ENCODE measurements at regions not wholly inside any gene's neighbourhood (a gene's known extent, or its start where the extent isn't known, plus 50 kb on each side); places are given as distances from the start of the nearest gene placed in this dataset.

DNA sequence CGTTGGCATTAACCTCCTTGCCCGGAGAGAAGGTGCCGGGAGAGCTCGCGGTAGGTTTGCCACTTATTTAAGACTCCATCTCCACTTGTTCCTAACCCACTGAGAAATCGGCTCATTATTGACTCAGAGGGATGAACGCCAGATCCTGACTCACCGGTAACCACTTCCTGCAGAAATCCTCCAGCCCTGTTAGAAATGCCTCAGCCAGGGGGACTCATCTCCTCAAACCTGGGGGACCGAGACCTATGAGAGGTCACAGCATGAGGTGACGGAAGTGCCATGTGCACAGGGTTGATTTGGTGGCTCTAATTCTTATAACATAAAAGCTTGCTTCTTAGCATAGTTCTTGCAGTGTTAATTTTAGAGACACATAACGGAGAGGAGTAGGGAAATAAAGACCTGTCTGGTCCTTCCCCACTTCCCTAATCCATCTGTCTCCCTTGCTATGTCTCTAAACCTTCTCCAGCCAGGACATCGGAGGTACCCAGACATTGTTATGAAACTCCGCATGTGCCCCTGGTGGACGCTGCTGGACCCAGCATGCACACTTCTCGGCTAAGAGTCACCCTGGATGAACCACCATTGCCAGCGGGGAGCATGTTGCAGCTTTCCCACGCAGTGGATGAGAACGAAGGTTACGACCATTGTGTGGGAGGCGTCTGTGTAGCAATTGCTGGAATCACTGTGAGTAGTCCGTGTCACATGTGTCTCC is 158.9 kb downstream of the EFNB2 start:
- Mint-ChIP-seq H3K4me3 (no peak overlapping the region), H3K4me1 (peaks cover 53% of the 10 kb centered on the region), H3K27ac (no peak overlapping the region), H3K27me3 (ENCODE audit: low read depth) (no peaks in the 10 kb centered on the region), H3K9me3 (no peaks in the 10 kb centered on the region), H3K36me3 (no peaks in the 10 kb centered on the region)
- TF ChIP-seq, protein P1, sequence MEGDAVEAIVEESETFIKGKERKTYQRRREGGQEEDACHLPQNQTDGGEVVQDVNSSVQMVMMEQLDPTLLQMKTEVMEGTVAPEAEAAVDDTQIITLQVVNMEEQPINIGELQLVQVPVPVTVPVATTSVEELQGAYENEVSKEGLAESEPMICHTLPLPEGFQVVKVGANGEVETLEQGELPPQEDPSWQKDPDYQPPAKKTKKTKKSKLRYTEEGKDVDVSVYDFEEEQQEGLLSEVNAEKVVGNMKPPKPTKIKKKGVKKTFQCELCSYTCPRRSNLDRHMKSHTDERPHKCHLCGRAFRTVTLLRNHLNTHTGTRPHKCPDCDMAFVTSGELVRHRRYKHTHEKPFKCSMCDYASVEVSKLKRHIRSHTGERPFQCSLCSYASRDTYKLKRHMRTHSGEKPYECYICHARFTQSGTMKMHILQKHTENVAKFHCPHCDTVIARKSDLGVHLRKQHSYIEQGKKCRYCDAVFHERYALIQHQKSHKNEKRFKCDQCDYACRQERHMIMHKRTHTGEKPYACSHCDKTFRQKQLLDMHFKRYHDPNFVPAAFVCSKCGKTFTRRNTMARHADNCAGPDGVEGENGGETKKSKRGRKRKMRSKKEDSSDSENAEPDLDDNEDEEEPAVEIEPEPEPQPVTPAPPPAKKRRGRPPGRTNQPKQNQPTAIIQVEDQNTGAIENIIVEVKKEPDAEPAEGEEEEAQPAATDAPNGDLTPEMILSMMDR (IDR thresholded peaks at IDR 0.05; ENCODE audit: unreplicated experiment), result no peak
- no peak for DNase-seq (ENCODE audit: low spot score in 2 of 2, unreplicated experiment in 2 of 2)

DNA sequence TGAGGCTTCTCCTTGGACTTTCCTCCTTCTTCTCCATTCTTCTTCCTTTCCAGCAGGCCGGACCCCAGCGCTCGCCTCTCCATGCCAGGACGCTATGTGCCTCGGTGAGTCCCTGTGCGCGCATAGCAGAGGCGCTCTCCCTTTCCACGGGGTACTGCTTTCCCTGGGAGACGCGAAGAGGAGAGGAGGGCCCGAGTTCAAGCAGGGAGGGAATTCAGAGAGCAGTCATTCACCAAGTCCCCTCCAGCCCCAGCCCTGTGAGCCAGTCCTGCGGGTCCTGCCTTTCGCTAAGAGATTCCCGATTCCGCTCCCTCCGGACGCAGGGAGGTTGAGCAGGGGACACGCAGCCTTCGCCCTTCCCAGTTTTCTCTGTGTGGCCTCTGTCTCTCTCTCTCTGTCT is 160.4 kb downstream of the EFNB2 start:
- TF ChIP-seq, protein P1 (IDR thresholded peaks at IDR 0.05; ENCODE audit: unreplicated experiment), result no peak
- Mint-ChIP-seq H3K27me3 (ENCODE audit: low read depth) (no peaks in the 10 kb centered on the region), H3K27ac (no peak overlapping the region), H3K4me3 (no peak overlapping the region), H3K4me1 (peaks cover 40% of the 10 kb centered on the region), H3K9me3 (no peaks in the 10 kb centered on the region), H3K36me3 (no peaks in the 10 kb centered on the region)
- no peak for DNase-seq (ENCODE audit: low spot score in 2 of 2, unreplicated experiment in 2 of 2)

DNA sequence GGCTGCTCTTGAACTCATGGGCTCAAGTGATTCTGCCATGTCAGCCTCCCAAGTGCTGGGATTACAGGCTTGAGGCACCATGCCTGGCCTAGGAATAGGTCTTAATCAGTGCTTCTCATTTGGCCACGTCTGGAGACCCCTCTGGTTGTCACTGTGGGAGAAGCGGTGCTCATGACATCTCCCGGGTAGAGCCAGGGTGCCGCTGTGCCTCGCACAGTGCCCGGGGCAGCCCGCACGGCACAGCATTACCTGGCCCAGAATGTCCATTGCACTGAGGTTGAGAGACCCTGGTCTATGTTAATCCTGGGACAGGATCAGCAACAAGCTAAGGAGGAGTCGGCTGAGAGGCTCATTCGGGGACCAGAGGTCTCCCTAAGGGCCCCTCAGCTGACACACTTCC is 160.8 kb downstream of the EFNB2 start:
- H3K36me3 Mint-ChIP-seq, result no peaks in the 10 kb centered on the region
- TF ChIP-seq, protein P1 (IDR thresholded peaks at IDR 0.05; ENCODE audit: unreplicated experiment), result no peak
- peaks cover 38% of the 10 kb centered on the region for H3K4me1 Mint-ChIP-seq
- peak overlapping the region; percentile 74 for H3K27ac Mint-ChIP-seq
- no peaks in the 10 kb centered on the region for H3K27me3 Mint-ChIP-seq (ENCODE audit: low read depth)
- DNase-seq (ENCODE audit: low spot score in 2 of 2, unreplicated experiment in 2 of 2), result no peak
- H3K4me3 Mint-ChIP-seq, result no peak overlapping the region
- H3K9me3 Mint-ChIP-seq, result no peaks in the 10 kb centered on the region

DNA sequence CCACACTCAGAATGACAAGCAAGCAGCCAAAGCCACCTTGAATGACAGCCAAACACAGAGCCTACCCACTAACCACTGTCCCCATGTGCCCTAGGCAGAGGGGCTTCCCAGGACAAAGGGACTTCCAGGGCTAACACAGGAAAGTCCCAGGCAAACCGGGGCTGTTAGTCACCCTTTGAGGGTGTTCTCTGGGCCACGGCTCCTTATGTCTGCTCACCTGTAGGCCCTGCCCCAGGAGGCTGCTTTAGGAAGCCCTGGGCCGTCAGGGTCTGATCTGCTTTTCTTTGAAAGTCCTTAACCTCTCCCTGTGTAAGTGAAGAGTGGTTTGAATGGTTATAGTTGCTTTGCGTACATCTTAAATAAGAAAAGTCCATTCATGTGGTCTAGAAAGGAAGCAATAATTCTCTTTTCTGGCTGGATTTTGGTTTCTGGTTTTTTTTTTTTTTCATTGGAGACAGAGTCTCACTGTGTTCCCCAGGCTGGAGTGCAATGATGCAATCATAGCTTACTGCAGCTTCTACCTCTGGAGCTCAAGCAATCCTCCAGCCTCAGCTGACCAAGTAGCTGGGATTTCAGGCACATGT is 161.4 kb downstream of the EFNB2 start:
- TF ChIP-seq, protein P1 (IDR thresholded peaks at IDR 0.05; ENCODE audit: unreplicated experiment), result no peak
- H3K27ac Mint-ChIP-seq, result peak overlapping the region; percentile 74
- H3K27me3 Mint-ChIP-seq (ENCODE audit: low read depth), result no peaks in the 10 kb centered on the region
- H3K4me3 Mint-ChIP-seq, result no peak overlapping the region
- H3K36me3 Mint-ChIP-seq, result no peaks in the 10 kb centered on the region
- H3K9me3 Mint-ChIP-seq, result no peaks in the 10 kb centered on the region
- no peak for DNase-seq (ENCODE audit: low spot score in 2 of 2, unreplicated experiment in 2 of 2)
- H3K4me1 Mint-ChIP-seq, result peaks cover 37% of the 10 kb centered on the region

DNA sequence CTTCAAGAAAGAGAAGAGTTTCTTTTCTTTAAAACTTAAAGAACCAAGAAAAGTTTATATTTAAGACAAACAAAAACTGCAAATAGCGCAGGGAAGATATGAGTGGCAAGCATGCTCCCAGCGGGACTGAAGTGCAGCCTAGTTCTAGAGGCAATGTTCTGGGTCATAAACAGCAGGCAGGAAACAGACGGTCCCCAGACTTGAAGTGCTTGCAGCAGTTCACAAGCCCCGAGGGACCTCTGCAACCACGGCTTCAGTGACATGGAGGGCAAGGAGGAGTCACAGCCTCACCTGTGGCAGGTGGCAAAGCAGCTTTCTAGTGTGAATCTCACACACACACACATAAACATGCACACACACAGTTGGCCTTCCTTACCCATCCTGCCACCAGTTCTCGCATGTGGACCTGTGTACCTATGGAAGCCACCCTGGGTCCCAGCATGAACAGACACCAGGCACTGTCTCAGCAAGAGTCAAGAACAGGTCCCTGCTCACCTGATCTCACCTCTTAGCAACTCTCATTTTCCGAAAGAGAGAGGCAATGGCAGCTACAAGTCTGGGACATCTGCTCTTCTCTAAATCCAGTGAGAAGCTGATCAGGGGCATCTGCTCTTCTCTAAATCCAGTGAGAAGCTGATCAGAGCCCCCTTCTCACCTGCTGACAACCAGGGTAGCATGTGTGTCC is 162.0 kb downstream of the EFNB2 start:
- Mint-ChIP-seq H3K27me3 (ENCODE audit: low read depth) (no peaks in the 10 kb centered on the region), H3K27ac (peak overlapping the region; percentile 57), H3K9me3 (no peaks in the 10 kb centered on the region), H3K4me1 (peaks cover 35% of the 10 kb centered on the region), H3K36me3 (no peaks in the 10 kb centered on the region), H3K4me3 (no peak overlapping the region)
- TF ChIP-seq, protein P1 (IDR thresholded peaks at IDR 0.05; ENCODE audit: unreplicated experiment), result no peak
- no peak for DNase-seq (ENCODE audit: low spot score in 2 of 2, unreplicated experiment in 2 of 2)
